CD4-positive, alpha-beta T cell (primary cell): ENCODE measurements at regions not wholly inside any gene's neighbourhood (a gene's known extent, or its start where the extent isn't known, plus 50 kb on each side); places are given as distances from the start of the nearest gene placed in this dataset.
"Not testable (repeated sequence)": the region's sequence is repeated elsewhere in the genome, so short reads cannot be mapped to it uniquely, and the experiment has no call there.

Experiments used
- ATAC-seq: fragments of 200-7000 bp; cut with Tn5 transposase; one replicate; pipeline ENCODE4 v1.10.0; 2022; ENCODE audit warnings: mild to moderate bottlenecking; ENCODE audit not compliant: poor library complexity
- CTCF ChIA-PET: fragments of 350-600 bp; sonication (Branson Sonifier 250); formaldehyde crosslinking; loops from one replicate; lab custom pipeline; 2021; ENCODE audit warnings: antibody characterized with exemption, inconsistent platforms; lab: Charles Lee
- POLR2A ChIA-PET: fragments of 350-600 bp; sonication (Branson Sonifier 250); formaldehyde crosslinking; loops from one replicate; lab custom pipeline; 2021; ENCODE audit warnings: antibody characterized with exemption, inconsistent platforms; lab: Charles Lee
- DNase-seq, 14 experiments: peaks; one replicate each; pipeline ENCODE4 v3.0.0-alpha.2; 2013 to 2020; ENCODE audit warnings: mixed read lengths in 2 of 14
- H3K27ac ChIP-seq, 2 donors: one replicate each; pipeline versions ENCODE4 v1.5.1 to v1.7.0; 2013; ENCODE audit warnings: low read length in 2 of 2, low read depth in 1 of 2, mild to moderate bottlenecking in 1 of 2
- H3K27me3 ChIP-seq, 2 experiments: 1 replicate in 1 of 2; 2 replicates in 1 of 2; pipeline versions ENCODE4 v1.6.1 to v1.7.0; 2013; ENCODE audit warnings: low read length in 2 of 2, control low read depth in 1 of 2, mild to moderate bottlenecking in 1 of 2, moderate library complexity in 1 of 2; ENCODE audit not compliant: insufficient read depth in 2 of 2, control insufficient read depth in 1 of 2
- H3K36me3 ChIP-seq: one replicate; pipeline ENCODE4 v1.6.1; 2013; ENCODE audit warnings: low read length, control low read depth; ENCODE audit not compliant: insufficient read depth
- H3K4me1 ChIP-seq: one replicate; pipeline ENCODE4 v1.6.1; 2013; ENCODE audit warnings: low read length, control low read depth; ENCODE audit not compliant: insufficient read depth
- H3K4me3 ChIP-seq: one replicate; pipeline ENCODE4 v1.5.1; 2013; ENCODE audit warnings: mild to moderate bottlenecking, low read length, moderate library complexity
- H3K9me3 ChIP-seq, 2 experiments: 1 replicate in 1 of 2; 2 replicates in 1 of 2; pipeline versions ENCODE4 v1.6.1 to v1.7.0; 2013; ENCODE audit warnings: low read length in 2 of 2, mild to moderate bottlenecking in 2 of 2, control low read depth in 1 of 2, moderate library complexity in 1 of 2; ENCODE audit not compliant: control insufficient read depth in 1 of 2, insufficient read depth in 1 of 2
- H3K27ac Mint-ChIP-seq: one replicate; pipeline ENCODE4 v1.8.0; 2020; ENCODE audit warnings: mixed read lengths
- H3K27me3 Mint-ChIP-seq: one replicate; pipeline ENCODE4 v1.8.0; 2021; ENCODE audit warnings: mixed read lengths
- H3K36me3 Mint-ChIP-seq: one replicate; pipeline ENCODE4 v1.8.0; 2021; ENCODE audit warnings: low read depth, mixed read lengths
- H3K4me1 Mint-ChIP-seq: one replicate; pipeline ENCODE4 v1.8.0; 2021; ENCODE audit warnings: low read depth, mixed read lengths
- H3K4me3 Mint-ChIP-seq: one replicate; pipeline ENCODE4 v1.8.0; 2020; ENCODE audit warnings: mild to moderate bottlenecking, mixed read lengths
- H3K9me3 Mint-ChIP-seq: one replicate; pipeline ENCODE4 v1.8.0; 2020; ENCODE audit warnings: mixed read lengths
- CTCF ChIP-seq: fragments of 200-600 bp; IDR thresholded peaks from one replicate; pipeline ENCODE4 v1.8.0; 2022; ENCODE audit warnings: antibody characterized with exemption, mild to moderate bottlenecking
- intact Hi-C, 2 experiments: fragments of 100-400 bp; cut with DNase I in 1 of 2; cut with micrococcal nuclease in 1 of 2; formaldehyde crosslinking; loops; one replicate each; pipeline versions ENCODE4 v1.15.1 to v1.9.0; 2023 to 2025; cut with DNase I, micrococcal nuclease

- Mint-ChIP-seq H3K36me3 (no peaks in the 10 kb centered on the region), H3K27me3 (peaks cover 32% of the 10 kb centered on the region), H3K27ac (no peak overlapping the region), H3K4me3 (peak overlapping the region; percentile 35), H3K9me3 (no peaks in the 10 kb centered on the region), H3K4me1 (peaks cover 60% of the 10 kb centered on the region)
- POLR2A ChIA-PET = interaction anchor here (1.3 to 2.0 kb wide), 2 partner anchors 64 to 65 kb away, joined by 5 to 9 read pairs; partner anchors contain the start of gene FAM50B
- no peak for DNase-seq
- Histone ChIP-seq H3K36me3 (no peaks in the 10 kb centered on the region), H3K27ac (no peak overlapping the region), H3K9me3 (no peaks in the 10 kb centered on the region), H3K4me3 (no peak overlapping the region), H3K4me1 (peaks cover 26% of the 10 kb centered on the region), H3K27me3 (peaks cover 24 to 28% of the 10 kb centered on the region in 2 experiments)
- ATAC-seq = no peak
- TF ChIP-seq CTCF = no peak
- CTCF ChIA-PET = interaction anchor here (0.6 kb wide), 1 partner anchor 12 kb away, joined by 3 read pairs; no protein-coding TSS in a partner anchor
- intact Hi-C loops = loop anchor here in 1 of 2 experiments (10.0 kb wide), 1 partner anchor 59 kb away; no protein-coding TSS in a partner anchor
Measured at GRCh38 chr6:3913958-3914337, 64.8 kb downstream of the FAM50B start.

GRCh38 chr6:3915076-3915791 lies 66.1 kb downstream of the FAM50B start:
- CTCF ChIA-PET = no interaction called here

DNA sequence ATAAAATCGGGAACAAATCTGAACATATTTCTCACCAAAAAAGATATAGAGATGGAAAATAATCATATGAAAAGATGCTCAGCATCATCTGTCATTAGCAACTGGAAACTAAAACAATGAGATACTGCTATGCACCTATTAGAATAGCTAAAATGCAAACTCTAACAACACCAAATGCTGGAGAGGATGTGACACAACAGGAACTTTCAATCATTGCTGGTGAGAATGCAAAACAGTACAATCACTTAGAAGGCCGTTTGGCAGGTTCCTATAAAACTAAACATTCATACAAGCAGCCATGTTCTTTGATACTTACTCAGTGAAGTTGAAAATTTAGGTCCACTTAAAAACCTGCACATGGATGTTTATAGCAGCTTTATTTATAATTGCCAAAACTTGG lies 67.0 kb downstream of the FAM50B start:
- Histone ChIP-seq H3K27me3 (peaks cover 11 to 15% of the 10 kb centered on the region in 2 experiments), H3K36me3 (no peaks in the 10 kb centered on the region), H3K27ac (no peak overlapping the region), H3K9me3 (no peaks in the 10 kb centered on the region), H3K4me3 (no peak overlapping the region), H3K4me1 (peaks cover 22% of the 10 kb centered on the region)
- Mint-ChIP-seq H3K4me3 (no peak overlapping the region), H3K27me3 (peaks cover 20% of the 10 kb centered on the region), H3K9me3 (no peaks in the 10 kb centered on the region), H3K36me3 (no peaks in the 10 kb centered on the region), H3K4me1 (peaks cover 60% of the 10 kb centered on the region), H3K27ac (no peak overlapping the region)
- intact Hi-C loops = loop anchor here in 1 of 2 experiments (10.0 kb wide), 1 partner anchor 61 kb away; no protein-coding TSS in a partner anchor
- TF ChIP-seq CTCF = no peak
- peak in 1 of 14 experiments; percentile 4 for DNase-seq
- no peak for ATAC-seq
- CTCF ChIA-PET = no interaction called here
- POLR2A ChIA-PET = interaction anchor here (0.7 kb wide), 1 partner anchor 102 kb away, joined by 3 read pairs; no protein-coding TSS in a partner anchor

More at GRCh38 chr6:3915076-3915791, 66.1 kb downstream of the FAM50B start:
- TF ChIP-seq CTCF = no peak
- Mint-ChIP-seq H3K4me3 (peak overlapping the region; percentile 67), H3K4me1 (peaks cover 60% of the 10 kb centered on the region), H3K27me3 (peaks cover 30% of the 10 kb centered on the region), H3K9me3 (no peaks in the 10 kb centered on the region), H3K27ac (peak overlapping the region; percentile 0), H3K36me3 (no peaks in the 10 kb centered on the region)
- POLR2A ChIA-PET = interaction anchor here (0.6 kb wide), 1 partner anchor 125 kb away, joined by 3 read pairs; no protein-coding TSS in a partner anchor
- H3K36me3 ChIP-seq = no peaks in the 10 kb centered on the region
- no peaks in the 10 kb centered on the region for H3K9me3 ChIP-seq
- peak; percentile 84 for ATAC-seq
- intact Hi-C loops = loop anchor here in 1 of 2 experiments (10.0 kb wide), 1 partner anchor 60 kb away; no protein-coding TSS in a partner anchor
- H3K27me3 ChIP-seq = peaks cover 19 to 24% of the 10 kb centered on the region in 2 experiments
- DNase-seq = peak in 9 of 14 experiments; percentile 2 to 75 (median 30)
- no peak overlapping the region for H3K27ac ChIP-seq
- peaks cover 26% of the 10 kb centered on the region for H3K4me1 ChIP-seq
- no peak overlapping the region for H3K4me3 ChIP-seq

DNA sequence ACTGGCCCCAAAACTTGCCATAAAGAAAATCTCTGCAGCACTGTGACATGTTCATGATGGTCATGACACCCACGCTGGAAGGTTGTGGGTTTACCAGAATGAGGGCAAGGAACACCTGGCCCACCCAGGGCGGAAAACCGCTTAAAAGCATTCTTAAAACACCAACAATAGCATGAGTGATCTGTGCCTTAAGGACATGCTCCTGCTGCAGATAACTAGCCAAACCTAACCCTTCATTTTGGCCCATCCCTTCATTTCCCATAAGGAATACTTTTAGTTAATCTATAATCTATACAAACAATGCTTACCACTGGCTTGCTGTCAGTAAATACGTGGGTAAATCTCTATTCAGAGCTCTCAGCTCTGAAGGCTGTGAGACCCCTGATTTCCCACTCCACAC lies 67.6 kb downstream of the FAM50B start:
- H3K9me3 ChIP-seq, H3K36me3 Mint-ChIP-seq, H3K4me3 ChIP-seq, DNase-seq, ATAC-seq, H3K4me3 Mint-ChIP-seq, CTCF ChIA-PET, H3K27me3 ChIP-seq, H3K27ac ChIP-seq, H3K9me3 Mint-ChIP-seq, H3K27ac Mint-ChIP-seq, H3K36me3 ChIP-seq: not testable (repeated sequence)
- Mint-ChIP-seq H3K27me3 (peaks cover 15% of the 10 kb centered on the region), H3K4me1 (peaks cover 55% of the 10 kb centered on the region)
- POLR2A ChIA-PET = interaction anchor here (1.1 kb wide), 1 partner anchor 16 kb away, joined by 5 read pairs; no protein-coding TSS in a partner anchor
- peaks cover 21% of the 10 kb centered on the region for H3K4me1 ChIP-seq
- intact Hi-C loops = loop anchor here in 1 of 2 experiments (10.0 kb wide), 1 partner anchor 62 kb away; no protein-coding TSS in a partner anchor
